WERI-Rb-1 (cell line): ENCODE measurements at regions not wholly inside any gene's neighbourhood (a gene's known extent, or its start where the extent isn't known, plus 50 kb on each side); places are given as distances from the start of the nearest gene placed in this dataset.

Source experiments
- DNase-seq: peaks from one replicate; pipeline ENCODE4 v3.0.0-alpha.2; 2020
- H3K27ac ChIP-seq: fragments of 250-450 bp; sonication (Bioruptor Pico); 2 replicates; pipeline ENCODE4 v1.5.1; 2020; ENCODE audit warnings: mild to moderate bottlenecking, moderate library complexity
- H3K27me3 ChIP-seq: fragments of 250-450 bp; sonication (Bioruptor Pico); 2 replicates; pipeline ENCODE4 v1.5.1; 2021; ENCODE audit warnings: mild to moderate bottlenecking, low read depth, moderate library complexity; ENCODE audit not compliant: insufficient read depth, severe bottlenecking
- H3K36me3 ChIP-seq: fragments of 250-450 bp; sonication (Bioruptor Pico); 2 replicates; pipeline ENCODE4 v1.5.1; 2020; ENCODE audit warnings: mild to moderate bottlenecking, moderate library complexity
- H3K4me3 ChIP-seq: 2 replicates; pipeline ENCODE4 v1.5.1; 2011; ENCODE audit warnings: low read depth, mild to moderate bottlenecking, control low read depth, low read length
- H3K9me3 ChIP-seq: fragments of 250-450 bp; sonication (Bioruptor Pico); 2 replicates; pipeline ENCODE4 v1.5.1; 2021; ENCODE audit warnings: mild to moderate bottlenecking, moderate library complexity; ENCODE audit not compliant: severe bottlenecking
- TF ChIP-seq, protein P1 (sequence below): IDR thresholded peaks from 2 replicates; pipeline ENCODE4 v1.5.1; 2011; ENCODE audit warnings: low read depth, mild to moderate bottlenecking, control low read depth, inconsistent platforms, low read length

DNA sequence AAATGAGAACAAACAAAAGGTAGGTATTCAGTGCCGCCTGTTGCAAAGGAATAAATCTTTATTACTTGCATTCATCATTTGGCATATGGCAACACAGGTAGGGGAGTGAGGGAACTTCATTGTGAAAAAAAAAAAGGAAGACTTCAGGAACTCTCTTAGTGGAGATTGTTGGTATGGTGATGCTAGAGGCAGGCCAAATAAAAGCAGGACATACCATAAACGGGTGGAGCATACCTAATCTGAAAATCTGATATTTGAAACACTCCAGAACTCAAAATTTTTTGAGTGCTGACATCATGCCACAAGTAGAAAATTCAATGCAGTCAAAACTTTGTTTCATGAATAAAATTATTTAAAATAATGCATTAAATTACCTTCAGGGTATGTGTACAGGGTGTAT is 425.8 kb upstream of the SYT4 start:
- Histone ChIP-seq H3K27ac (no peak overlapping the region), H3K4me3 (no peak overlapping the region), H3K27me3 (peaks cover 60% of the 10 kb centered on the region), H3K36me3 (no peaks in the 10 kb centered on the region), H3K9me3 (no peaks in the 10 kb centered on the region)
- TF ChIP-seq, protein P1, sequence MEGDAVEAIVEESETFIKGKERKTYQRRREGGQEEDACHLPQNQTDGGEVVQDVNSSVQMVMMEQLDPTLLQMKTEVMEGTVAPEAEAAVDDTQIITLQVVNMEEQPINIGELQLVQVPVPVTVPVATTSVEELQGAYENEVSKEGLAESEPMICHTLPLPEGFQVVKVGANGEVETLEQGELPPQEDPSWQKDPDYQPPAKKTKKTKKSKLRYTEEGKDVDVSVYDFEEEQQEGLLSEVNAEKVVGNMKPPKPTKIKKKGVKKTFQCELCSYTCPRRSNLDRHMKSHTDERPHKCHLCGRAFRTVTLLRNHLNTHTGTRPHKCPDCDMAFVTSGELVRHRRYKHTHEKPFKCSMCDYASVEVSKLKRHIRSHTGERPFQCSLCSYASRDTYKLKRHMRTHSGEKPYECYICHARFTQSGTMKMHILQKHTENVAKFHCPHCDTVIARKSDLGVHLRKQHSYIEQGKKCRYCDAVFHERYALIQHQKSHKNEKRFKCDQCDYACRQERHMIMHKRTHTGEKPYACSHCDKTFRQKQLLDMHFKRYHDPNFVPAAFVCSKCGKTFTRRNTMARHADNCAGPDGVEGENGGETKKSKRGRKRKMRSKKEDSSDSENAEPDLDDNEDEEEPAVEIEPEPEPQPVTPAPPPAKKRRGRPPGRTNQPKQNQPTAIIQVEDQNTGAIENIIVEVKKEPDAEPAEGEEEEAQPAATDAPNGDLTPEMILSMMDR: no peak
- no peak for DNase-seq

DNA sequence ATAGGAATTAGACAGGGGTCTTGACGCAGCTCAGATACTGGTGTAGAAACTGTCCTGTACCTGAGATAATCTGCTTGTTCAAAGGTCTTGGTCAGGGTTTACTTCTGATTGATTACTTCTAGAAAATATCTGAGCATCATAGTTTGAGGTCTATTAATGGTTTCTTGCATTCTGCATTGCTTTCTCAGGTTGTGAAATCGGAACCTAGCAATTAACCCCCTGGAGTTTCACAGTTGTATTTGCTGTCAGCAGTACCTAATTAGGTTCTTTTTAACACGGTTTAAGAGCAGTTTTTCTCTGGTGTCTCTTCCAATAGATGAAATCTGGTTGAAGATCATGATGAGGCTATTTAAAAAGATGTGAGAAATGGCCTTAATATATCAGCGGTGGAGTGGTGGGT is 428.6 kb upstream of the SYT4 start:
- peaks cover 54% of the 10 kb centered on the region for H3K27me3 ChIP-seq
- H3K27ac ChIP-seq: no peak overlapping the region
- no peaks in the 10 kb centered on the region for H3K36me3 ChIP-seq
- no peaks in the 10 kb centered on the region for H3K9me3 ChIP-seq
- no peak for DNase-seq
- H3K4me3 ChIP-seq: no peak overlapping the region
- TF ChIP-seq, protein P1: no peak

DNA sequence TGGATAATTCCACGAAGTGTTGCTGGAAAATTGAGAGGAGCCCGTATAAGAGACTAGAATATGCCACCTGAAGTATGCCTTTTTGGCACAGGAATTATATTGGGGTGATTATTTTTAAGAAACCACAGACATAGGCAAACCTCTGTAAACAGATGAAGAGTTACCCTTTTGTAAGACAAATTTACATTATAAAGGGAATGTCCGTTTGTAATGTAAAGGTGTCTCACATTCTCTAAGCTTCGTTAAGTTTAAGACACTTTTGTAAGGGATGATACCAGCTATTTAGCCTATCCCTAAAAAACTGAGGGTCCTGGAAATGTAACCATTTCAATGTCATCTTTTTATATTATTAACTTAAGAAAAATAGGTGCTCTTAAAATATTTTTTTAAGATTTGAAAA is 432.8 kb upstream of the SYT4 start:
- H3K27ac ChIP-seq: no peak overlapping the region
- TF ChIP-seq, protein P1: no peak
- H3K4me3 ChIP-seq: no peak overlapping the region
- DNase-seq: no peak
- H3K27me3 ChIP-seq: peaks cover 28% of the 10 kb centered on the region
- H3K36me3 ChIP-seq: no peaks in the 10 kb centered on the region
- H3K9me3 ChIP-seq: no peaks in the 10 kb centered on the region

DNA sequence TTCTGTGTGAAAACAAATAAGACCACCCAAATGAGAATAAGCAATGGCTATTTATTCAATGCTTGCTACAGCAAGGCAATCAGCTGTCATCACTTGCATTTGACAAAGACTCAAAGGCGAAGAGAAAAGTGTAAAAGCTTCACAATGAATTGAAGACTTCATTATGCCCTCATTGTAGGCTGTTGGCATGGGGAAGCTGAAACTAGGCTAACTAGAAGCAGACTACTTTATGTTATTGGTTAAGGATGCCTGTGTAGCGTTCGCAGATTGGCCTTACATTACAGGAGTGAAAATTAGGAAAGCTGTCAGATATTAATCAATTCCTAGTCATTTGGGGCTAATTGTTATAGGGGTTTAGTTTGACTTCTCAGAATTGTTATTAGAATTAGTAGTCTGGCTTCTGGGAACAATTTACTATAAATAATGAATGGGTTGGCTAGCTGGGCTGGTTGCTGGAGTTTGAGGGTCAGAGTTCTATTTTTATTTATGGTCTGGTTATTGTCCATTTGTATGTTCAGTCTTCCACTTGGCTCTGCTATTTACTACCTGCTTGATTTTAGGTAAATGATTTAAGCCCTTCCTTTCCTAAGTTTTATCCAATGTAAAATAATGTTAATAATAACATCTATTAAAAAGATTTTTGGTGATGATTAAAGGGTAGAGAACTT is 437.2 kb upstream of the SYT4 start:
- DNase-seq: no peak
- TF ChIP-seq, protein P1: no peak

DNA sequence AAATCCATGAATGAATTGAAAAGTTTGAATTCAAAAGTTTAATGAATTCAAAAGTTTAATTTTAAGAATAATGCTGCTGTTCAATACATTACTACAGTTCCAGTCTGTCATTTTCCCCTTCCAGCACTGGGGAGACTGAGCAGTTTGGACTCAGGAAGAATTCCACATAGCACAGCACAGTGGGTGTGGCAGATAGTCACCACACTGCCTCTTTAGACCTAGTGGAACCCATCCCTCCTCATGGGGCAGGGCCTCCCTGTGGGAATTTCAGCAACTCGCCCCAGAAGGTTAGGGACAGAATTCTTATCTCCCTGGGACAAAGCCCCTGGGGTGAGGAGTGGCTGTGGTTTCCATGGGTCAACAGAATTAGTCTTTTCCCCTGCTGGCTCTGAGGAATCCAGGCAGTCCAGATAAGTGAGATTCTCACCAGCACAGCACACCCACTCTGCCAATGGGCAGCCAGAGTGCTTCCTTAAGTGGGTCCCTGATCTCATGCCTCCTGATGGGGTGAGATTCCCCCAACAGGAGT is 442.0 kb upstream of the SYT4 start:
- Histone ChIP-seq H3K27me3 (peaks cover 9% of the 10 kb centered on the region), H3K27ac (no peak overlapping the region), H3K9me3 (no peaks in the 10 kb centered on the region), H3K4me3 (no peak overlapping the region), H3K36me3 (no peaks in the 10 kb centered on the region)
- DNase-seq: no peak
- TF ChIP-seq, protein P1: no peak

More for the DNA sequence above, 437.2 kb upstream of the SYT4 start:
- Histone ChIP-seq H3K9me3 (no peaks in the 10 kb centered on the region), H3K27ac (no peak overlapping the region), H3K36me3 (no peaks in the 10 kb centered on the region), H3K27me3 (peaks cover 8% of the 10 kb centered on the region), H3K4me3 (no peak overlapping the region)

DNA sequence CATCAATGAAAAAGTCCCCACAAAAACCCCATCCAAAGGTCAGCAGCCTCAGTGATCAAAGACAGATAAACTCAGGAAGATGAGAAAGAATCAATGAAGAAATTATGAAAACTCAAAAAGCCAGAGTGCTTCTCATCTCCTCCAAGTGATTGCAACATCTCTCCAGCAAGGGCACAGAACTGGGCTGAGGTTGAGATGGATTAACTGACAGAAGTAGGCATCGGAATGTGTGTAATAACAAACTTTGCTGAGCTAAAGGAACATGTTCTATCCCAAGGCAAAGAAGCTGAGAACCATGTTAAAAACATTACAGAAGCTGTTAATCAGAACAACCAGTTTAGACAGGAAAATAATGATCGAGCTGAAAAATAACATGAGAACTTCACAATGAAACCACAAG is 442.8 kb upstream of the SYT4 start:
- no peak overlapping the region for H3K27ac ChIP-seq
- TF ChIP-seq, protein P1: no peak
- H3K27me3 ChIP-seq: peaks cover 10% of the 10 kb centered on the region
- H3K9me3 ChIP-seq: no peaks in the 10 kb centered on the region
- H3K36me3 ChIP-seq: no peaks in the 10 kb centered on the region
- H3K4me3 ChIP-seq: no peak overlapping the region
- DNase-seq: no peak
